ENCODE measurements at regions not wholly inside any gene's neighbourhood (a gene's known extent, or its start where the extent isn't known, plus 50 kb on each side); places are given as distances from the start of the nearest gene placed in this dataset.

DNA sequence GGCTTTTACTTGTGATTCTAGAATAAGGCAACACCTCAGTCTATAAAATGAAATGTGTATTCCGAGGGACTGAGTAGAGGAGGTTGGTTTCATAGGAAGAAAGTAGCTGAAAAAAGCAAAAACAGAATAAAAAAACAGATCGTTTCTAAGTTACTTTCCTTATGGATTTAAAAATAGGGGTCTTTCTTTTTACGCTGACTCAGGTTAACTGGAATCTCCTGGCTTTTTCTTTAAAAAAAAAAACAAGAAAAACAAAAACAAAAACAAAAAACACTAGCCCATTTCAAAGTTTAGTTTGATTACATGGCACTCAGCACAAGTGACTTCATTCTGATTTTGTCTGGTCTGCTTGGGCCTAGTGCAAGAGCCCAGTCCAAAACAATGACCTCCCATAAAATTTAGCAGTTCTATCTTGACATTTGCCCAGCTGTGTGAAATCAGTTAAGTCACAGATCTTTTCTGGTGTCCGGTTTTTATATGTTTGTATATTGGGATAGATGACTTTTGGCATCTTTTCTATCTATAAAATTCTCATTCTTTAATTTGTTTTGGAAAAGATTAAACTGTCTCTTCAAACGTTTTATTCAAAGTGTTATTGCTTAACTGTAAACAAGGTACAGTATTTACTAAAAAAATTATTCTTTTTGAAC, 222.7 kb upstream of the HTR2C start:
- Histone ChIP-seq H4K20me1 (ENCODE audit: insufficient read depth, low read length) (no peaks in the 10 kb centered on the region), H3K27me3 (ENCODE audit: low read depth, low read length) (no peaks in the 10 kb centered on the region), H3K9me3 (ENCODE audit: insufficient read depth, low read length) (no peaks in the 10 kb centered on the region), H3K9ac (ENCODE audit: low read length) (no peak overlapping the region), H3K79me2 (ENCODE audit: low read length) (no peaks in the 10 kb centered on the region), H3K4me2 (ENCODE audit: low read length) (no peak overlapping the region), H3K4me3 (ENCODE audit: low read length) (no peak overlapping the region), H2AFZ (ENCODE audit: low read depth, low read length) (no peak overlapping the region), H3K36me3 (replicated peaks; ENCODE audit: low read depth, low read length) (no peaks in the 10 kb centered on the region), H3K4me1 (ENCODE audit: low read length) (no peaks in the 10 kb centered on the region), H3K27ac (ENCODE audit: low read length) (no peak overlapping the region)
- TF ChIP-seq EZH2phosphoT487 (IDR thresholded peaks at IDR 0.05; ENCODE audit: low read depth) (no peak), CTCF (IDR thresholded peaks at IDR 0.05; ENCODE audit: low read depth, low read length) (no peak)

DNA sequence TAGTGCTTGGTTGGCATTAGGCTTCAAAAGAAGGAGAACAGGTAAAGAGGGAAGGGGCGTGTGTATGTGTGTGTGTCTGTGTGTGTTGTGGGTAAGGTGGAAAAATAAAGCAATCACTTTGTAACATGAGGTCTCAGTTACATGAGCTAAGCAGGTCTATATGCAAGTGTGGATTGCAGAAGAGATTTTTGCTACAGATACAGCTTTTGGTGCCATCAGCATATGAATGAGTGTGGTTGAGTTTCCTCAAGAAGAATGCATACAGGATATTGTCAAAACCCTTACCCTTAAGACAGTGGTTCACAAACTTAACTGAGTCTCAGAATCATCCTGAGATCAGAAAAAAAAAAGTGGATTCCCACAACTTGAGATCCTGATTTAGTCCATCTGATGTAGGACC, 220.5 kb upstream of the HTR2C start:
- Histone ChIP-seq H3K9me3 (ENCODE audit: insufficient read depth, low read length) (no peaks in the 10 kb centered on the region), H3K9ac (ENCODE audit: low read length) (no peak overlapping the region), H3K4me1 (ENCODE audit: low read length) (no peaks in the 10 kb centered on the region)

DNA sequence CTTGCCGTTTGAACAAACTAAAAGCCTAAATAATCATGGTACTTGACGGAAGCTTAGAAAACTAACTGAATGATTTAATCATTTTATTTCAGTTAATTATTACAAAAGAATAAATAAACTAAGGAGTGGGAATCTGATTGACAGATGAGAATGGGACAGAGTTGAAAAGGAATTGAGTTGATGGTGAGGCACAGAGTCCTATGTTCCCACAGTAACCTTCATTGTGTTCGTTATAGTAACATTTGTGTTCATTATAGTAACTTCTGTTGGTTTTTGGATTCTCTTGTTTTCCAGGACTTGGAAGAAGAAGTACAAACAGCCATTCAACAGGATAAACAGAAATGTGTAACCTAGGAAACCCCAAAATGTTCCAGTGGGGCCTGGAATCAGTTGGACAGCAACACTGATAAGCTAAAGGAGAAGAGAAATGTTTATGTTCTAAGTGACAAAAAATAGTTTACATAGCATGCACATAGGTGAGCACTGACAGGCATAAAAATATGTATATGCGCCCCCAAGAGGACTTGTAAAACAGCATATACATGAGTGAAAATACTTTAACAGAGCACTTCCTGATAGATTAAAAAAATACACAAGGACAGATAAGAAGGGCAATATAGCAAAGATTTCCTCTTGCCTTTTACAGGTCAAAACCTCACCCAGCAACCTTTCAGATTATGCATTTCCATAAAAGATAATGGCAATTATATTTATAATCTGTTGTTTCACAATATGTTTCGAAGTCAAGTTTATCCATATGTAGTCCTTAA, 218.6 kb upstream of the HTR2C start:
- no peaks in the 10 kb centered on the region for H3K9me3 ChIP-seq (ENCODE audit: insufficient read depth, low read length)
- H3K4me1 ChIP-seq (ENCODE audit: low read length) = no peaks in the 10 kb centered on the region
- no peaks in the 10 kb centered on the region for H4K20me1 ChIP-seq (ENCODE audit: insufficient read depth, low read length)
- TF ChIP-seq EZH2phosphoT487 (IDR thresholded peaks at IDR 0.05; ENCODE audit: low read depth) (no peak), CTCF (IDR thresholded peaks at IDR 0.05; ENCODE audit: low read depth, low read length) (no peak)
- no peak overlapping the region for H2AFZ ChIP-seq (ENCODE audit: low read depth, low read length)
- H3K27ac ChIP-seq (ENCODE audit: low read length) = no peak overlapping the region
- H3K27me3 ChIP-seq (ENCODE audit: low read depth, low read length) = no peaks in the 10 kb centered on the region
- no peak overlapping the region for H3K4me2 ChIP-seq (ENCODE audit: low read length)
- no peaks in the 10 kb centered on the region for H3K79me2 ChIP-seq (ENCODE audit: low read length)
- no peak overlapping the region for H3K4me3 ChIP-seq (ENCODE audit: low read length)
- no peak overlapping the region for H3K9ac ChIP-seq (ENCODE audit: low read length)
- no peaks in the 10 kb centered on the region for H3K36me3 ChIP-seq (replicated peaks; ENCODE audit: low read depth, low read length)

More for the DNA sequence above, 220.5 kb upstream of the HTR2C start:
- H3K4me2 ChIP-seq (ENCODE audit: low read length) = no peak overlapping the region
- H3K36me3 ChIP-seq (replicated peaks; ENCODE audit: low read depth, low read length) = no peaks in the 10 kb centered on the region
- H3K79me2 ChIP-seq (ENCODE audit: low read length) = no peaks in the 10 kb centered on the region
- no peak overlapping the region for H2AFZ ChIP-seq (ENCODE audit: low read depth, low read length)
- H3K27ac ChIP-seq (ENCODE audit: low read length) = no peak overlapping the region
- H4K20me1 ChIP-seq (ENCODE audit: insufficient read depth, low read length) = no peaks in the 10 kb centered on the region
- no peak for TF ChIP-seq EZH2phosphoT487 (IDR thresholded peaks at IDR 0.05; ENCODE audit: low read depth)
- H3K27me3 ChIP-seq (ENCODE audit: low read depth, low read length) = no peaks in the 10 kb centered on the region
- no peak overlapping the region for H3K4me3 ChIP-seq (ENCODE audit: low read length)

GRCh38 chrX:114372937-114373336, 210.9 kb upstream of the HTR2C start:
- H3K4me3 ChIP-seq (ENCODE audit: low read length) = no peak overlapping the region
- no peaks in the 10 kb centered on the region for H3K9me3 ChIP-seq (ENCODE audit: insufficient read depth, low read length)
- TF ChIP-seq EZH2phosphoT487 (IDR thresholded peaks at IDR 0.05; ENCODE audit: low read depth) (no peak), CTCF (IDR thresholded peaks at IDR 0.05; ENCODE audit: low read depth, low read length) (no peak)
- H3K36me3 ChIP-seq (replicated peaks; ENCODE audit: low read depth, low read length) = no peaks in the 10 kb centered on the region
- no peaks in the 10 kb centered on the region for H3K79me2 ChIP-seq (ENCODE audit: low read length)
- H2AFZ ChIP-seq (ENCODE audit: low read depth, low read length) = no peak overlapping the region
- H3K27me3 ChIP-seq (ENCODE audit: low read depth, low read length) = no peaks in the 10 kb centered on the region
- H3K4me1 ChIP-seq (ENCODE audit: low read length) = no peaks in the 10 kb centered on the region
- H3K9ac ChIP-seq (ENCODE audit: low read length) = no peak overlapping the region
- H4K20me1 ChIP-seq (ENCODE audit: insufficient read depth, low read length) = no peaks in the 10 kb centered on the region
- no peak overlapping the region for H3K27ac ChIP-seq (ENCODE audit: low read length)
- H3K4me2 ChIP-seq (ENCODE audit: low read length) = no peak overlapping the region

All from OCI-LY3 (cell line).